ENCODE measurements at regions not wholly inside any gene's neighbourhood (a gene's known extent, or its start where the extent isn't known, plus 50 kb on each side); places are given as distances from the start of the nearest gene placed in this dataset.

GRCh38 chr20:40489886-40490285, 199.2 kb downstream of the MAFB start:
- no peak for TF ChIP-seq EZH2phosphoT487 (conservative IDR thresholded peaks at IDR 0.05; ENCODE audit: low read length)
- TF ChIP-seq, protein P1, sequence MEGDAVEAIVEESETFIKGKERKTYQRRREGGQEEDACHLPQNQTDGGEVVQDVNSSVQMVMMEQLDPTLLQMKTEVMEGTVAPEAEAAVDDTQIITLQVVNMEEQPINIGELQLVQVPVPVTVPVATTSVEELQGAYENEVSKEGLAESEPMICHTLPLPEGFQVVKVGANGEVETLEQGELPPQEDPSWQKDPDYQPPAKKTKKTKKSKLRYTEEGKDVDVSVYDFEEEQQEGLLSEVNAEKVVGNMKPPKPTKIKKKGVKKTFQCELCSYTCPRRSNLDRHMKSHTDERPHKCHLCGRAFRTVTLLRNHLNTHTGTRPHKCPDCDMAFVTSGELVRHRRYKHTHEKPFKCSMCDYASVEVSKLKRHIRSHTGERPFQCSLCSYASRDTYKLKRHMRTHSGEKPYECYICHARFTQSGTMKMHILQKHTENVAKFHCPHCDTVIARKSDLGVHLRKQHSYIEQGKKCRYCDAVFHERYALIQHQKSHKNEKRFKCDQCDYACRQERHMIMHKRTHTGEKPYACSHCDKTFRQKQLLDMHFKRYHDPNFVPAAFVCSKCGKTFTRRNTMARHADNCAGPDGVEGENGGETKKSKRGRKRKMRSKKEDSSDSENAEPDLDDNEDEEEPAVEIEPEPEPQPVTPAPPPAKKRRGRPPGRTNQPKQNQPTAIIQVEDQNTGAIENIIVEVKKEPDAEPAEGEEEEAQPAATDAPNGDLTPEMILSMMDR (IDR thresholded peaks at IDR 0.05; ENCODE audit: insufficient read depth, low read length, poor library complexity, severe bottlenecking) = no peak
- no peak overlapping the region for H3K4me2 ChIP-seq (ENCODE audit: low read depth, low read length, poor library complexity, severe bottlenecking)
- H3F3A ChIP-seq (ENCODE audit: insufficient read depth) = no peaks in the 10 kb centered on the region
- H3K27ac ChIP-seq (ENCODE audit: low read depth, low read length) = no peak overlapping the region
- no peaks in the 10 kb centered on the region for H4K20me1 ChIP-seq (ENCODE audit: low read depth, low read length)
- H3K36me3 ChIP-seq (ENCODE audit: low read length) = no peaks in the 10 kb centered on the region
- H2AFZ ChIP-seq (ENCODE audit: low read depth, low read length, severe bottlenecking) = no peak overlapping the region
- H3K9me3 ChIP-seq (ENCODE audit: insufficient read depth, low read length) = no peaks in the 10 kb centered on the region
- no peaks in the 10 kb centered on the region for H3K79me2 ChIP-seq (ENCODE audit: insufficient read depth, low read length)
- no peaks in the 10 kb centered on the region for H3K27me3 ChIP-seq (ENCODE audit: low read length)
- H3K9ac ChIP-seq (ENCODE audit: low read length) = no peak overlapping the region
- H3K4me3 ChIP-seq (ENCODE audit: insufficient read depth, low read length, poor library complexity, severe bottlenecking) = no peak overlapping the region
- H3K9me2 ChIP-seq (replicated peaks; ENCODE audit: insufficient read depth, low read length) = no peaks in the 10 kb centered on the region

DNA sequence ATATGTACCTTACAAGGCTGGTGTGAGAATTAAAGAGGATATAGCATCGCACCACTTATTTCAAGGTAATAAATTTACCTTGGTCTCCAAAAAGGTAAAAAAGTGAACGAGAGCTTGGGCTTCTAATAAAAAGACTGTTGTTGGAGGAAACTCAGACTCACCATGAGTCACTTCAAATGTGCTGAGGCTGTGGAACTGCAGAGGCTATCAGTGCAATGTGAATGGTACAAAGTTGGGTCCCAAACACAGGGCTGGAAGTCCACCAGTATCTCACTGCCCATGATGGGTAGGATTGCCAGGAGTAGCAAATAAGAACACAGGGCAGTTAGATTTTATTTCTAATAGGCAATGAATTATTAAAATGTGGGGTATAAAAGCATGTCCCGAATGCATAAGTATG, 200.6 kb downstream of the MAFB start:
- Histone ChIP-seq H3K27me3 (ENCODE audit: low read length) (no peaks in the 10 kb centered on the region), H3K9me2 (replicated peaks; ENCODE audit: insufficient read depth, low read length) (no peaks in the 10 kb centered on the region)
- no peak for TF ChIP-seq EZH2phosphoT487 (conservative IDR thresholded peaks at IDR 0.05; ENCODE audit: low read length)
- TF ChIP-seq, protein P1 (IDR thresholded peaks at IDR 0.05; ENCODE audit: insufficient read depth, low read length, poor library complexity, severe bottlenecking) = no peak

GRCh38 chr20:40486297-40486696, 202.7 kb downstream of the MAFB start:
- H3K4me3 ChIP-seq (ENCODE audit: insufficient read depth, low read length, poor library complexity, severe bottlenecking) = no peak overlapping the region
- H3K36me3 ChIP-seq (ENCODE audit: low read length) = no peaks in the 10 kb centered on the region
- no peaks in the 10 kb centered on the region for H3K9me2 ChIP-seq (replicated peaks; ENCODE audit: insufficient read depth, low read length)
- no peak overlapping the region for H2AFZ ChIP-seq (ENCODE audit: low read depth, low read length, severe bottlenecking)
- no peak overlapping the region for H3K27ac ChIP-seq (ENCODE audit: low read depth, low read length)
- no peaks in the 10 kb centered on the region for H3F3A ChIP-seq (ENCODE audit: insufficient read depth)
- no peaks in the 10 kb centered on the region for H3K9me3 ChIP-seq (ENCODE audit: insufficient read depth, low read length)
- no peaks in the 10 kb centered on the region for H3K27me3 ChIP-seq (ENCODE audit: low read length)
- H3K4me2 ChIP-seq (ENCODE audit: low read depth, low read length, poor library complexity, severe bottlenecking) = no peak overlapping the region
- no peaks in the 10 kb centered on the region for H3K79me2 ChIP-seq (ENCODE audit: insufficient read depth, low read length)
- H4K20me1 ChIP-seq (ENCODE audit: low read depth, low read length) = no peaks in the 10 kb centered on the region
- TF ChIP-seq, protein P1 (IDR thresholded peaks at IDR 0.05; ENCODE audit: insufficient read depth, low read length, poor library complexity, severe bottlenecking) = no peak
- TF ChIP-seq EZH2phosphoT487 (conservative IDR thresholded peaks at IDR 0.05; ENCODE audit: low read length) = no peak
- H3K9ac ChIP-seq (ENCODE audit: low read length) = no peak overlapping the region

More for the DNA sequence above, 200.6 kb downstream of the MAFB start:
- Histone ChIP-seq H3K79me2 (ENCODE audit: insufficient read depth, low read length) (no peaks in the 10 kb centered on the region), H3F3A (ENCODE audit: insufficient read depth) (no peaks in the 10 kb centered on the region), H3K9ac (ENCODE audit: low read length) (no peak overlapping the region), H3K4me3 (ENCODE audit: insufficient read depth, low read length, poor library complexity, severe bottlenecking) (no peak overlapping the region), H3K4me2 (ENCODE audit: low read depth, low read length, poor library complexity, severe bottlenecking) (no peak overlapping the region), H3K27ac (ENCODE audit: low read depth, low read length) (no peak overlapping the region), H4K20me1 (ENCODE audit: low read depth, low read length) (no peaks in the 10 kb centered on the region), H3K36me3 (ENCODE audit: low read length) (no peaks in the 10 kb centered on the region), H3K9me3 (ENCODE audit: insufficient read depth, low read length) (no peaks in the 10 kb centered on the region), H2AFZ (ENCODE audit: low read depth, low read length, severe bottlenecking) (no peak overlapping the region)

Measured in SU-DHL-6 (cell line).